ENCODE measurements at regions not wholly inside any gene's neighbourhood (a gene's known extent, or its start where the extent isn't known, plus 50 kb on each side); places are given as distances from the start of the nearest gene placed in this dataset.
"Not testable (repeated sequence)": the region's sequence is repeated elsewhere in the genome, so short reads cannot be mapped to it uniquely, and the experiment has no call there.

- no peak overlapping the region for H3K4me3 ChIP-seq (ENCODE audit: low read depth, low read length)
- in situ Hi-C loops (cut with HindIII; ENCODE audit: low sequenced_read_pairs), result no loop called here
- TF ChIP-seq, protein P1, sequence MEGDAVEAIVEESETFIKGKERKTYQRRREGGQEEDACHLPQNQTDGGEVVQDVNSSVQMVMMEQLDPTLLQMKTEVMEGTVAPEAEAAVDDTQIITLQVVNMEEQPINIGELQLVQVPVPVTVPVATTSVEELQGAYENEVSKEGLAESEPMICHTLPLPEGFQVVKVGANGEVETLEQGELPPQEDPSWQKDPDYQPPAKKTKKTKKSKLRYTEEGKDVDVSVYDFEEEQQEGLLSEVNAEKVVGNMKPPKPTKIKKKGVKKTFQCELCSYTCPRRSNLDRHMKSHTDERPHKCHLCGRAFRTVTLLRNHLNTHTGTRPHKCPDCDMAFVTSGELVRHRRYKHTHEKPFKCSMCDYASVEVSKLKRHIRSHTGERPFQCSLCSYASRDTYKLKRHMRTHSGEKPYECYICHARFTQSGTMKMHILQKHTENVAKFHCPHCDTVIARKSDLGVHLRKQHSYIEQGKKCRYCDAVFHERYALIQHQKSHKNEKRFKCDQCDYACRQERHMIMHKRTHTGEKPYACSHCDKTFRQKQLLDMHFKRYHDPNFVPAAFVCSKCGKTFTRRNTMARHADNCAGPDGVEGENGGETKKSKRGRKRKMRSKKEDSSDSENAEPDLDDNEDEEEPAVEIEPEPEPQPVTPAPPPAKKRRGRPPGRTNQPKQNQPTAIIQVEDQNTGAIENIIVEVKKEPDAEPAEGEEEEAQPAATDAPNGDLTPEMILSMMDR (IDR thresholded peaks at IDR 0.05; ENCODE audit: low read depth, low read length, missing control alignments), result no peak
- DNase-seq (ENCODE audit: low read depth), result no peak
These were observed 104.3 kb upstream of the SYT13 start for GRCh38 chr11:45390407-45390806.

- TF ChIP-seq, protein P1 (IDR thresholded peaks at IDR 0.05; ENCODE audit: low read depth, low read length, missing control alignments), result no peak
- no peak for DNase-seq (ENCODE audit: low read depth)
- no peak overlapping the region for H3K4me3 ChIP-seq (ENCODE audit: low read depth, low read length)
- in situ Hi-C loops (cut with HindIII; ENCODE audit: low sequenced_read_pairs), result no loop called here
These were observed 102.3 kb upstream of the SYT13 start for GRCh38 chr11:45388472-45388871.

DNA sequence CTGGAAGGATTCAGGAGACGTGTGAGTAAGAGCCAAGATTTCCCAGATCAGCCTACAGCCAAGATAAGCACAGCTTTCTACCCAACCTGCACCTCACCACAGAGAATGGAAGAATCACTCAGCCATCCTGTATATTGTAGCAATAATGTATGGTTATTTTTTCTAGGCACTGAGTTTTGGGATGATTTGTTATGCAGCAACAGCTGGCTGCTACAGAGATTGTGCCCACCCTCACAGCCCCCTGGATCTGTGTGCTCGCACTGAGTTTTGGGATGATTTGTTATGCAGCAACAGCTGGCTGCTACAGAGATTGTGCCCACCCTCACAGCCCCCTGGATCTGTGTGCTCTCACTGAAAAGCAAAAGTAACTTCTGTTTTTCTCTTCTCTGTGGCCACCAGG, 101.7 kb upstream of the SYT13 start:
- in situ Hi-C loops (cut with HindIII; ENCODE audit: low sequenced_read_pairs); DNase-seq (ENCODE audit: low read depth): not testable (repeated sequence)

DNA sequence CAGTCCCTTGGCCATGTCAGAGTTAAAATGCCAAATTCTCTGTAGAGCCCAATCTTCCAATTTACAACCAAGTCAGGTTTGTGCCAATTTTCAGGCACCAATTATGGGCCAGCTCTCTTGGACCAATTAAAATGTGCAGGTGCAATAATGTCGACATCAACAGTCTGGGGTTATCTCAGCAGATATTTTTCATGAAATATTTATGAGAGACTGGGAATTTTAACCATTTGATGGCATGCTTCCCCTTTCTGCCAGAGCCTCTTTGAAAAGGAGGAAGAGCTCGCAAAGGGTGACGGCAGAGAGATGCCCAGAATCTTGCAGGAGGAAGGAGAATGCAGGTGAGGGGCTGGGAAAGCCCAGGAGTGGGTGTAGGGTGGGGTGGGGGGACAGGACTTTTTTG, 100.8 kb upstream of the SYT13 start:
- no peak for DNase-seq (ENCODE audit: low read depth)
- H3K4me3 ChIP-seq (ENCODE audit: low read depth, low read length), result no peak overlapping the region
- in situ Hi-C loops (cut with HindIII; ENCODE audit: low sequenced_read_pairs), result no loop called here
- TF ChIP-seq, protein P1 (IDR thresholded peaks at IDR 0.05; ENCODE audit: low read depth, low read length, missing control alignments), result no peak

More for the DNA sequence above, 101.7 kb upstream of the SYT13 start:
- not testable (repeated sequence) for H3K4me3 ChIP-seq (ENCODE audit: low read depth, low read length)

GRCh38 chr11:45385844-45386243, 99.7 kb upstream of the SYT13 start:
- no peak overlapping the region for H3K4me3 ChIP-seq (ENCODE audit: low read depth, low read length)
- no peak for DNase-seq (ENCODE audit: low read depth)
- TF ChIP-seq, protein P1 (IDR thresholded peaks at IDR 0.05; ENCODE audit: low read depth, low read length, missing control alignments), result no peak
- in situ Hi-C loops (cut with HindIII; ENCODE audit: low sequenced_read_pairs), result no loop called here

GRCh38 chr11:45385423-45385822, 99.3 kb upstream of the SYT13 start:
- in situ Hi-C loops (cut with HindIII; ENCODE audit: low sequenced_read_pairs), result no loop called here
- no peak overlapping the region for H3K4me3 ChIP-seq (ENCODE audit: low read depth, low read length)
- no peak for DNase-seq (ENCODE audit: low read depth)
- TF ChIP-seq, protein P1 (IDR thresholded peaks at IDR 0.05; ENCODE audit: low read depth, low read length, missing control alignments), result no peak

GRCh38 chr11:45384711-45385241, 98.6 kb upstream of the SYT13 start:
- in situ Hi-C loops (cut with HindIII; ENCODE audit: low sequenced_read_pairs), result no loop called here
- TF ChIP-seq, protein P1 (IDR thresholded peaks at IDR 0.05; ENCODE audit: low read depth, low read length, missing control alignments), result no peak
- DNase-seq (ENCODE audit: low read depth), result no peak

More at GRCh38 chr11:45384711-45385241, 98.6 kb upstream of the SYT13 start:
- H3K4me3 ChIP-seq (ENCODE audit: low read depth, low read length), result no peak overlapping the region
